ENCODE measurements at regions not wholly inside any gene's neighbourhood (a gene's known extent, or its start where the extent isn't known, plus 50 kb on each side); places are given as distances from the start of the nearest gene placed in this dataset.

GRCh38 chr14:82126006-82126405, 592.4 kb upstream of the SEL1L start:
- TF ChIP-seq POLR2AphosphoS5 (IDR thresholded peaks at IDR 0.05; ENCODE audit: low read depth) (no peak), SPI1 (IDR thresholded peaks at IDR 0.05; ENCODE audit: borderline replicate concordance, low read depth) (no peak), GABPA (IDR thresholded peaks at IDR 0.05; ENCODE audit: low read depth) (no peak)
- TF ChIP-seq, protein P1, sequence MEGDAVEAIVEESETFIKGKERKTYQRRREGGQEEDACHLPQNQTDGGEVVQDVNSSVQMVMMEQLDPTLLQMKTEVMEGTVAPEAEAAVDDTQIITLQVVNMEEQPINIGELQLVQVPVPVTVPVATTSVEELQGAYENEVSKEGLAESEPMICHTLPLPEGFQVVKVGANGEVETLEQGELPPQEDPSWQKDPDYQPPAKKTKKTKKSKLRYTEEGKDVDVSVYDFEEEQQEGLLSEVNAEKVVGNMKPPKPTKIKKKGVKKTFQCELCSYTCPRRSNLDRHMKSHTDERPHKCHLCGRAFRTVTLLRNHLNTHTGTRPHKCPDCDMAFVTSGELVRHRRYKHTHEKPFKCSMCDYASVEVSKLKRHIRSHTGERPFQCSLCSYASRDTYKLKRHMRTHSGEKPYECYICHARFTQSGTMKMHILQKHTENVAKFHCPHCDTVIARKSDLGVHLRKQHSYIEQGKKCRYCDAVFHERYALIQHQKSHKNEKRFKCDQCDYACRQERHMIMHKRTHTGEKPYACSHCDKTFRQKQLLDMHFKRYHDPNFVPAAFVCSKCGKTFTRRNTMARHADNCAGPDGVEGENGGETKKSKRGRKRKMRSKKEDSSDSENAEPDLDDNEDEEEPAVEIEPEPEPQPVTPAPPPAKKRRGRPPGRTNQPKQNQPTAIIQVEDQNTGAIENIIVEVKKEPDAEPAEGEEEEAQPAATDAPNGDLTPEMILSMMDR (IDR thresholded peaks at IDR 0.05; ENCODE audit: insufficient read depth, low read length) = no peak
- TF ChIP-seq, protein P2, sequence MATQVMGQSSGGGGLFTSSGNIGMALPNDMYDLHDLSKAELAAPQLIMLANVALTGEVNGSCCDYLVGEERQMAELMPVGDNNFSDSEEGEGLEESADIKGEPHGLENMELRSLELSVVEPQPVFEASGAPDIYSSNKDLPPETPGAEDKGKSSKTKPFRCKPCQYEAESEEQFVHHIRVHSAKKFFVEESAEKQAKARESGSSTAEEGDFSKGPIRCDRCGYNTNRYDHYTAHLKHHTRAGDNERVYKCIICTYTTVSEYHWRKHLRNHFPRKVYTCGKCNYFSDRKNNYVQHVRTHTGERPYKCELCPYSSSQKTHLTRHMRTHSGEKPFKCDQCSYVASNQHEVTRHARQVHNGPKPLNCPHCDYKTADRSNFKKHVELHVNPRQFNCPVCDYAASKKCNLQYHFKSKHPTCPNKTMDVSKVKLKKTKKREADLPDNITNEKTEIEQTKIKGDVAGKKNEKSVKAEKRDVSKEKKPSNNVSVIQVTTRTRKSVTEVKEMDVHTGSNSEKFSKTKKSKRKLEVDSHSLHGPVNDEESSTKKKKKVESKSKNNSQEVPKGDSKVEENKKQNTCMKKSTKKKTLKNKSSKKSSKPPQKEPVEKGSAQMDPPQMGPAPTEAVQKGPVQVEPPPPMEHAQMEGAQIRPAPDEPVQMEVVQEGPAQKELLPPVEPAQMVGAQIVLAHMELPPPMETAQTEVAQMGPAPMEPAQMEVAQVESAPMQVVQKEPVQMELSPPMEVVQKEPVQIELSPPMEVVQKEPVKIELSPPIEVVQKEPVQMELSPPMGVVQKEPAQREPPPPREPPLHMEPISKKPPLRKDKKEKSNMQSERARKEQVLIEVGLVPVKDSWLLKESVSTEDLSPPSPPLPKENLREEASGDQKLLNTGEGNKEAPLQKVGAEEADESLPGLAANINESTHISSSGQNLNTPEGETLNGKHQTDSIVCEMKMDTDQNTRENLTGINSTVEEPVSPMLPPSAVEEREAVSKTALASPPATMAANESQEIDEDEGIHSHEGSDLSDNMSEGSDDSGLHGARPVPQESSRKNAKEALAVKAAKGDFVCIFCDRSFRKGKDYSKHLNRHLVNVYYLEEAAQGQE (IDR thresholded peaks at IDR 0.05; ENCODE audit: insufficient replicate concordance, low read depth) = no peak
- no peak overlapping the region for H3K27ac ChIP-seq (replicated peaks)
- H3K4me3 ChIP-seq (replicated peaks; ENCODE audit: insufficient read depth, low read length) = no peak overlapping the region
- no peaks in the 10 kb centered on the region for H3K27me3 ChIP-seq (ENCODE audit: insufficient read depth, poor library complexity, severe bottlenecking)
- DNase-seq (ENCODE audit: low read depth in 1 of 2, low spot score in 1 of 2) = no peak

DNA sequence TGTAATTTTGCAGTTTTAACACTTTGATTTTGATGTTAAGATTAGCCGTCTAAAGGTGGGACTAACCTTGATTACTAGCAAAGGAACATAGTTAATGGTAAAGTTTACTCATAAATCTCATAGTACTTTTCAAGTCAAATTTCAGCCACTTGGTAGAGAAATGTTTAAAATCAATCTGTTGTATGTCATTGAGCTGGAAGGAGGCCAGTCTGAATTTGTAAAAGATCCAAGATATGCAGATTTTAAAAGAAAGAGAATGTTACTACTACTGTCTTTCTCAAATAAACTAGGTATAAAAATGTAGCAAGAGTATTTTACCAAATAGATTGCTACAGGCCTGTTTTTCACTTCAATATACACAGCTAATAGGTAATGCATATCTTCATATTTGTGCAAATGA, 600.8 kb upstream of the SEL1L start:
- Histone ChIP-seq H3K27me3 (ENCODE audit: insufficient read depth, poor library complexity, severe bottlenecking) (no peaks in the 10 kb centered on the region), H3K27ac (replicated peaks) (no peak overlapping the region), H3K4me3 (replicated peaks; ENCODE audit: insufficient read depth, low read length) (no peak overlapping the region)
- no peak for TF ChIP-seq POLR2AphosphoS5 (IDR thresholded peaks at IDR 0.05; ENCODE audit: low read depth)
- no peak for TF ChIP-seq GABPA (IDR thresholded peaks at IDR 0.05; ENCODE audit: low read depth)
- TF ChIP-seq SPI1 (IDR thresholded peaks at IDR 0.05; ENCODE audit: borderline replicate concordance, low read depth) = no peak
- TF ChIP-seq, protein P2 (IDR thresholded peaks at IDR 0.05; ENCODE audit: insufficient replicate concordance, low read depth) = no peak
- no peak for DNase-seq (ENCODE audit: low read depth in 1 of 2, low spot score in 1 of 2)

- no peak overlapping the region for H3K27ac ChIP-seq (replicated peaks)
- no peak for TF ChIP-seq POLR2AphosphoS5 (IDR thresholded peaks at IDR 0.05; ENCODE audit: low read depth)
- TF ChIP-seq GABPA (IDR thresholded peaks at IDR 0.05; ENCODE audit: low read depth) = no peak
- no peak for TF ChIP-seq SPI1 (IDR thresholded peaks at IDR 0.05; ENCODE audit: borderline replicate concordance, low read depth)
- TF ChIP-seq, protein P2 (IDR thresholded peaks at IDR 0.05; ENCODE audit: insufficient replicate concordance, low read depth) = no peak
- TF ChIP-seq, protein P1 (IDR thresholded peaks at IDR 0.05; ENCODE audit: insufficient read depth, low read length) = no peak
- no peak overlapping the region for H3K4me3 ChIP-seq (replicated peaks; ENCODE audit: insufficient read depth, low read length)
- no peaks in the 10 kb centered on the region for H3K27me3 ChIP-seq (ENCODE audit: insufficient read depth, poor library complexity, severe bottlenecking)
- no peak for DNase-seq (ENCODE audit: low read depth in 1 of 2, low spot score in 1 of 2)
Observed at GRCh38 chr14:82138431-82138830, 604.8 kb upstream of the SEL1L start.
